GM19023 (cell line): ENCODE measurements at regions not wholly inside any gene's neighbourhood (a gene's known extent, or its start where the extent isn't known, plus 50 kb on each side); places are given as distances from the start of the nearest gene placed in this dataset.

Source experiments
- ATAC-seq: cut with Tn5 transposase; IDR thresholded peaks from one replicate; pipeline ENCODE4 v1.9.1; 2021; ENCODE audit warnings: mild to moderate bottlenecking, moderate library complexity; ENCODE audit not compliant: unreplicated experiment

- no peak for ATAC-seq
Measured at GRCh38 chr7:25545124-25546008, 317.1 kb upstream of the NPVF start.

- no peak for ATAC-seq
Measured at GRCh38 chr7:25546306-25546705, 318.0 kb upstream of the NPVF start.

- ATAC-seq = no peak
Measured at GRCh38 chr7:25549271-25549921, 321.1 kb upstream of the NPVF start.

GRCh38 chr7:25550149-25550548 lies 321.9 kb upstream of the NPVF start:
- ATAC-seq = no peak

GRCh38 chr7:25552998-25553397 lies 324.7 kb upstream of the NPVF start:
- no peak for ATAC-seq

GRCh38 chr7:25553580-25554291 lies 325.4 kb upstream of the NPVF start:
- no peak for ATAC-seq

DNA sequence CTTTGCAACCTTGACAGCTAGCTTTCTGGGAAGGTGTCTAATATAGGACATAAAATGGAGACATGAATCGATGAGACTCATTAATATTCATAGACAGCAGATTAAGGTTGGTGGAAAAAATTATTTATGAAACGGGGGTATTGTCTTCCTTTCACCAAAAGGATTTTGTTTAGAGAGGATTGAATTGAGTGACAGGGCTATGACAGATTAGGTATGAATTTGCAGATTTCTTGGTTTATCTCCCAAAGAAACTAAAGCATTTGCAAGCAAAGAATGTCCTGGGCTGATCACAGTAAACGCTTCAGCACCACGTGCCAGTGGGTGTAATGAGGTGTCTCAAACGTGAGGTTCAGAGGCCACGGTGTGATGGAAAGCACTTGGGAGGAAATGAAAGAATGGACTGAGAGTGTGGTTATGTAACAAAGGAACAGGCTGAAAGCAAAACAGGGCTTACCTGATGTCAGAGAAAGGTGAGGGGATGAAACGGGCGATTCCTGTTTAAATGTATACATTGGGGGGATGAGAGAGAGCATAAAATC lies 329.2 kb upstream of the NPVF start:
- no peak for ATAC-seq

DNA sequence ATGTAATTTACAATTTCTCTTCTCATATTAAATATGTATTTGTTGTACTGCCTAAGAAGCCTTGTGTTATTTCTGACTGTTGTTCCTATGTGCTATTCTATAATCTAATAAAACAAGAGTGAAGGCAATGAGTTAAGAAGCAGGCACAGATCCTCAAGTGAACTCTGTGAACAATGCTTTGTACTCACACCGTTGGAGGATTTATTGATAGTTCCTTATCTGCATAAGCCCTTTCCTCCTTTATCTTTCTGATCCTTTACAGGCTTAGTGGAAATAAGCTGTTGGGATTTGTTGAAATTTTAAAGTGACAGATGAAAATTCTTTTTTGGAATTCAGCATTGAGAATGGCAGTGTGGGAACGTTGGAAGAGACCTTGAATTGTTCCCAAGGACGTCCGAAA lies 329.6 kb upstream of the NPVF start:
- ATAC-seq = no peak

GRCh38 chr7:25558605-25559004 lies 330.3 kb upstream of the NPVF start:
- ATAC-seq = no peak

DNA sequence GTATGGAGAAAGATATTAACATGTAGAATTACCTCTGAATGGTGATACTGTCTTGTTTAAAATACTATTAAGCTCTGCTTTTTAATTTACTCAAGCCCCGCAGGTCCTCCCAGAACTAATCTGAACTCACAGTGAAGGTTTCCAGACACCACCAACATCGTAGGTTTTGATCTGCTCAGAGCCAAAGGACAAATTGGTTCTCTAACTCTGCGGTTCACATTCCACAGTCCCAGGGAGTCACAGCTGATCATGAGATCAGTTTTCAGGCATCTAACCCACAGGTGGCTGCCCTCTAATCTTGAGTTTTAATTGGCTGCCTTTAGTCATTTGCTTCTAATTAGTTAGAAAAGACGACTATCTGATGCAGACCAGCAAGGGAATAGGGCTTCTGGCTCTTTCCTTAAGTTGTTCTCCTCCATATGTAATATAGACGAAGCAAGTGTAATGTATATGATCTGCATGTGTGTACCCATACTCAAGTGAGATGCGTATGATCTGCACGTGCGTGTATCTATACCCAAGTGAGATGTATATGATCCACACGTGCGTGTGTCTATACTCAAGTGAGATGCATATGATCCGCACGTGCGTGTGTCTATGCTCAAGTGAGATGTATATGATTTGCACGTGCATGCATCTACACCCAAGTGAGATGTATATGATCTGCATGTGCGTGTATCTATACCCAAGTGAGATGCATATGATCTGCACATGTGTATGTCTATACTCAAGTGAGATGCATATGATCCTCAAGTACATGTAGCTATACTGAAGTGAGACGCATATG lies 331.5 kb upstream of the NPVF start:
- no peak for ATAC-seq

GRCh38 chr7:25562673-25563182 lies 334.4 kb upstream of the NPVF start:
- no peak for ATAC-seq

DNA sequence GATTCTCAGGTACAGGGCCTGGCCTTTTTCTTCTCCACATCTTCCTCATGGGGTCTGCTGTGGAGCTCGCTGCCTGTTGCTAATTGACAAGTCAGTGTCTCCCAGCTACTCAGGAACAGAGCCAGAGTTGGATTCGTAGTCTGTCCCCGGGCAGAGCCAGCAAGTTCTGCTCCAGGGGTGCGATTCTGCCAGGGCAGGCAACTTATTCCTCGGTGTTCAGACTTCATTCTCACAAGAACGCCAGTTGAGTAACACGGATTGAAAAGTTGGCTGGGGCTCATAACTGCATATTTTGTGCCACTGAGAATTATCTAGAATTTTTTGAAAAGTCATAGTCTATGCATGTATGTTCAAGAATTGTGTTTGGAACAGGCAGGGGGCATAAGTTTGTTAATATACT lies 336.7 kb upstream of the NPVF start:
- no peak for ATAC-seq

- no peak for ATAC-seq
Measured at GRCh38 chr7:25565949-25566348, 337.7 kb upstream of the NPVF start.

GRCh38 chr7:25567430-25567829 lies 339.1 kb upstream of the NPVF start:
- no peak for ATAC-seq

DNA sequence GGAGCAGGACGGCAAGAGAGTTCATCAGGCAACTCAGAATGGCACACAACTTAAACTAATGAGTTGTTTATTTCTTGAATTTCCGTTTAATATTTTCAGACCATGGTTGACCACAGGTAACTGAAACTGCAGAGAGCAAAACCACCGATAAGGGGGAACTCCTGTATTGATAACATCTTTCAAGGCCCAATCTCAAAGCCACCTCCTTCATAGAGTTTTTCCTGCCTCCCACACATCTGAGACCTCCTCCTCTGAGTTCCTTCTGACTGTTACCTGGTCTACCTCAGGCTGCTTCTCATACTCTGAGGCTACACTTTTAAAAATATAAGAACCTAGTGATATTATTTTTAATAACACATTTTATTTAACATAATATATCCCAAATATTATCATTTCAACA lies 341.5 kb upstream of the NPVF start:
- ATAC-seq = no peak

DNA sequence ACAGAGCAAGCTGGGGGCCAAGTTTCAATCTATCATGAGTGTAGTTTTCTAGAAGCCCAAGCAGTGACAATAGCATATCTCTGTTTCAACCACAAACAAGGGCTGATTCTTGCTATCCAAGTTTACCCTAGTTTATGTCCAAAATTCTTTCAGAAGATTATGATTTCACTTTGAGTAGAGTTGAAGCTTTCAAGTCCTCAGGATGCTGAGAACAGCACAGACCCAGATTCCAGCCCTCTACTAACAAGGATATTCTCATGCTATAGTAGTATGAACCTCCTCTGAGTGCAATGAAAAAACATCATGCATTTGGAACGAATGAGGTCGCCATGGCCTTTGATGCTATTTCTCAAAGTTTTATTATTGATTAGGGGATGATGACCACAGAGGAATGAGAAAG lies 344.1 kb upstream of the NPVF start:
- no peak for ATAC-seq

- no peak for ATAC-seq
Measured at GRCh38 chr7:25574828-25575227, 346.5 kb upstream of the NPVF start.

GRCh38 chr7:25575634-25576033 lies 347.3 kb upstream of the NPVF start:
- no peak for ATAC-seq

DNA sequence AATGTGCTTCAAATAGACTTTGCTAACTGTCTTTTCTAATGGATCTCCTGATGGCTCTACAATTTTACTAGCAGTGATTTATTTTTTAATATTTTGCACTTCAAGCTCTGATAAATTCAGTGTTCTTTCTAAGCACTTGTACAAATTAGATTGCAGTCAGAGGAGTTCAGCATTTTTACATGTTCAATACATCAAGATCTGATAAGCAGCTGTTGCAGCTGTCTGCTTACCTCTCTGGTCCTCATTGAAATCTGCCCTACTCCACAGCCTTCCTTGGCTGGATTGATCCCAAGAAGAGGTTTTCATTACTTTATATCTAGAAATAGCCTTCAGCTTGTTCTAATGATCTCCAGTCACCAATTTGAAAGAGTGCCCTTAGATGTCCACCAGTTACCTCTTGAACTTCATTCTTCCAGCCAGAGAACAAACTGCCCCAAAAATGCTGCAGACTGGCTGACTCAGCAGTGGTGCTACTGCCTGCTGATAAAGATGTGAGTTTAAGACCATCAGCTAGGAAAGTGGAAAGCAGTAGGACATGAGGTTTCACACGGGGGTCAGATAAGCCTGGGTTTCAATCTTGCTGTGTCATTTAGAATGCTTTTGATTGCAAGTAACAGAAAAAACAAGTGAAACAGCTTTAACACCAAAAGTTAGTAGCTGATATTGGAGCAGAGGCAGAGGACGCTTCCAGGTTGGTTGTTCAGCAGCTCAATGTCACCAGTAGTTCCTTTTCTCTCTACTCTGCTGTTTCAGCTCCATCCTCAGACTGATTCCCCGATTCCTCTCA lies 350.9 kb upstream of the NPVF start:
- ATAC-seq = no peak

- ATAC-seq = no peak
Measured at GRCh38 chr7:25579778-25580075, 351.4 kb upstream of the NPVF start.
